Liver (tissue), 3 donors: ENCODE measurements at regions not wholly inside any gene's neighbourhood (a gene's known extent, or its start where the extent isn't known, plus 50 kb on each side); places are given as distances from the start of the nearest gene placed in this dataset.

Experiments
- RAD21 ChIP-seq, 2 donors: IDR thresholded peaks; 2 replicates each; pipeline ENCODE4 v1.6.1; 2016; ENCODE audit warnings: antibody characterized with exemption in 2 of 2, mild to moderate bottlenecking in 2 of 2
- SP1 ChIP-seq: IDR thresholded peaks from 2 replicates; pipeline ENCODE4 v1.6.1; 2018; ENCODE audit warnings: antibody characterized with exemption, mild to moderate bottlenecking
- TF ChIP-seq, protein P1 (sequence below): fragments of 150-350 bp; IDR thresholded peaks from 2 replicates; pipeline ENCODE4 v1.5.1; 2017; ENCODE audit warnings: improper control_type of control experiment, low read depth, low read length; ENCODE audit not compliant: missing input control
- donor health status: healthy.
- donor health status: healthy.

DNA sequence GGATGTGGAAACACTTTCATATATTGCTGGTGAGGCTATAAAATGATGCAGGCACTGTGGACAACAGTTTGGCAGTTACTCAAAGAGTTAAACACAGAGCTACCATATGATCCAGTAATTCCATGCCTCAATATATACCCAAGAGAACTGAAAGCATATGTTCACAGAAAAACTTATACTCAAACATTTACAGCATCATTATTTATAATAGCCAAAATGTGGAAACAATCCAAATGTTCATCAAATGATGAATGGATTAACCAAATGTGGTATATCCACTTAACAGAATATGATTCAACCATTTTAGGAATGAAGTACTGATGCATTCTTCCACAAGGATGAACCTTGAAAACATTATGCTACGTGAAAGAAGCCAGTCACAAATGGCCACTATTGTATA lies 603.8 kb downstream of the IQCM start:
- TF ChIP-seq, protein P1, sequence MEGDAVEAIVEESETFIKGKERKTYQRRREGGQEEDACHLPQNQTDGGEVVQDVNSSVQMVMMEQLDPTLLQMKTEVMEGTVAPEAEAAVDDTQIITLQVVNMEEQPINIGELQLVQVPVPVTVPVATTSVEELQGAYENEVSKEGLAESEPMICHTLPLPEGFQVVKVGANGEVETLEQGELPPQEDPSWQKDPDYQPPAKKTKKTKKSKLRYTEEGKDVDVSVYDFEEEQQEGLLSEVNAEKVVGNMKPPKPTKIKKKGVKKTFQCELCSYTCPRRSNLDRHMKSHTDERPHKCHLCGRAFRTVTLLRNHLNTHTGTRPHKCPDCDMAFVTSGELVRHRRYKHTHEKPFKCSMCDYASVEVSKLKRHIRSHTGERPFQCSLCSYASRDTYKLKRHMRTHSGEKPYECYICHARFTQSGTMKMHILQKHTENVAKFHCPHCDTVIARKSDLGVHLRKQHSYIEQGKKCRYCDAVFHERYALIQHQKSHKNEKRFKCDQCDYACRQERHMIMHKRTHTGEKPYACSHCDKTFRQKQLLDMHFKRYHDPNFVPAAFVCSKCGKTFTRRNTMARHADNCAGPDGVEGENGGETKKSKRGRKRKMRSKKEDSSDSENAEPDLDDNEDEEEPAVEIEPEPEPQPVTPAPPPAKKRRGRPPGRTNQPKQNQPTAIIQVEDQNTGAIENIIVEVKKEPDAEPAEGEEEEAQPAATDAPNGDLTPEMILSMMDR = no peak
- TF ChIP-seq RAD21 (IDR thresholded peaks at IDR 0.05) = no peak
- no peak for TF ChIP-seq SP1
